WTC11 (cell line): ENCODE measurements at regions not wholly inside any gene's neighbourhood (a gene's known extent, or its start where the extent isn't known, plus 50 kb on each side); places are given as distances from the start of the nearest gene placed in this dataset.

Source experiments
- ATF6 ChIP-seq: sonication (generic); formaldehyde crosslinking; IDR thresholded peaks from 2 replicates; pipeline ENCODE4 v1.8.1; 2023; ENCODE audit warnings: mild to moderate bottlenecking, missing genetic modification reagents
- CTCF ChIP-seq: fragments of 200-600 bp; IDR thresholded peaks from 2 replicates; pipeline ENCODE4 v1.8.0; 2022; ENCODE audit warnings: antibody characterized with exemption
- FOXK1 ChIP-seq: sonication (generic); formaldehyde crosslinking; IDR thresholded peaks from 2 replicates; pipeline ENCODE4 v1.8.0; 2022; ENCODE audit warnings: mild to moderate bottlenecking, moderate library complexity, missing genetic modification reagents
- JUN ChIP-seq: sonication (generic); formaldehyde crosslinking; IDR thresholded peaks from 2 replicates; pipeline ENCODE4 v1.8.0; 2023; ENCODE audit warnings: mild to moderate bottlenecking, missing genetic modification reagents
- MLX ChIP-seq: sonication (generic); formaldehyde crosslinking; IDR thresholded peaks from 2 replicates; pipeline ENCODE4 v1.8.1; 2023; ENCODE audit warnings: mild to moderate bottlenecking, missing genetic modification reagents, moderate library complexity
- MYBL2 ChIP-seq: sonication (generic); formaldehyde crosslinking; IDR thresholded peaks from 2 replicates; pipeline ENCODE4 v1.8.1; 2023; ENCODE audit warnings: mild to moderate bottlenecking, moderate library complexity, missing genetic modification reagents
- NR1H2 ChIP-seq: sonication (generic); formaldehyde crosslinking; IDR thresholded peaks from 2 replicates; pipeline ENCODE4 v1.9.0; 2021; ENCODE audit warnings: mild to moderate bottlenecking, moderate library complexity, missing genetic modification reagents
- NR3C1 ChIP-seq: sonication (generic); formaldehyde crosslinking; conservative IDR thresholded peaks from 2 replicates; pipeline ENCODE4 v1.8.1; 2023; ENCODE audit warnings: low read depth, mild to moderate bottlenecking, missing genetic modification reagents
- SP1 ChIP-seq: sonication (generic); formaldehyde crosslinking; conservative IDR thresholded peaks from 2 replicates; pipeline ENCODE4 v1.8.1; 2022; ENCODE audit warnings: missing genetic modification reagents
- ZNF396 ChIP-seq: fragments of 250-450 bp; sonication (Bioruptor Pico); IDR thresholded peaks from 2 replicates; pipeline ENCODE4 v1.8.0; 2021; ENCODE audit warnings: mild to moderate bottlenecking, moderate library complexity, borderline replicate concordance
- ZNF423 ChIP-seq: fragments of 250-450 bp; sonication (Bioruptor Pico); IDR thresholded peaks from 2 replicates; pipeline ENCODE4 v2.1.2; 2022; ENCODE audit warnings: mild to moderate bottlenecking, moderate library complexity
- TF ChIP-seq, protein P1 (sequence below): sonication (generic); formaldehyde crosslinking; IDR thresholded peaks from 2 replicates; pipeline ENCODE4 v1.8.1; 2023; ENCODE audit warnings: mild to moderate bottlenecking, missing genetic modification reagents, moderate library complexity
- TF ChIP-seq, protein P2 (sequence below): sonication (generic); formaldehyde crosslinking; IDR thresholded peaks from 2 replicates; pipeline ENCODE4 v1.8.0; 2022; ENCODE audit warnings: mild to moderate bottlenecking, missing genetic modification reagents

GRCh38 chr18:39911716-39912115 lies 2043.3 kb upstream of the PIK3C3 start:
- no peak for TF ChIP-seq ZNF423 (CRISPR knock-in tag)
- no peak for TF ChIP-seq ZNF396 (CRISPR knock-in tag)
- no peak for TF ChIP-seq SP1 (CRISPR knock-in tag)
- no peak for TF ChIP-seq CTCF
- no peak for TF ChIP-seq NR3C1 (CRISPR knock-in tag)
- TF ChIP-seq, protein P1, sequence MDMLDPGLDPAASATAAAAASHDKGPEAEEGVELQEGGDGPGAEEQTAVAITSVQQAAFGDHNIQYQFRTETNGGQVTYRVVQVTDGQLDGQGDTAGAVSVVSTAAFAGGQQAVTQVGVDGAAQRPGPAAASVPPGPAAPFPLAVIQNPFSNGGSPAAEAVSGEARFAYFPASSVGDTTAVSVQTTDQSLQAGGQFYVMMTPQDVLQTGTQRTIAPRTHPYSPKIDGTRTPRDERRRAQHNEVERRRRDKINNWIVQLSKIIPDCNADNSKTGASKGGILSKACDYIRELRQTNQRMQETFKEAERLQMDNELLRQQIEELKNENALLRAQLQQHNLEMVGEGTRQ (CRISPR knock-in tag): no peak
- TF ChIP-seq, protein P2, sequence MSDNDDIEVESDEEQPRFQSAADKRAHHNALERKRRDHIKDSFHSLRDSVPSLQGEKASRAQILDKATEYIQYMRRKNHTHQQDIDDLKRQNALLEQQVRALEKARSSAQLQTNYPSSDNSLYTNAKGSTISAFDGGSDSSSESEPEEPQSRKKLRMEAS: no peak
- TF ChIP-seq ATF6 (CRISPR knock-in tag): no peak
- TF ChIP-seq NR1H2 (CRISPR knock-in tag): no peak
- TF ChIP-seq MLX (CRISPR knock-in tag): no peak
- no peak for TF ChIP-seq JUN
- TF ChIP-seq FOXK1: no peak
- no peak for TF ChIP-seq MYBL2 (CRISPR knock-in tag)
